Astrocyte (in vitro differentiated cells and primary cell): ENCODE measurements at regions not wholly inside any gene's neighbourhood (a gene's known extent, or its start where the extent isn't known, plus 50 kb on each side); places are given as distances from the start of the nearest gene placed in this dataset.

Experiments used
- DNase-seq: peaks from one replicate; pipeline ENCODE4 v3.0.0-alpha.2; 2010; ENCODE audit warnings: low read depth
- FAIRE-seq: peaks from 2 replicates; lab custom pipeline; 2011; peaks lifted over from hg19 to GRCh38; lab: Jason Lieb, UNC
- H2AFZ ChIP-seq: 2 replicates; pipeline ENCODE4 v1.6.0; 2012; ENCODE audit warnings: low read depth, low read length, inconsistent platforms
- H3K27ac ChIP-seq: 2 replicates; pipeline ENCODE4 v1.5.1; 2011; ENCODE audit warnings: low read depth, low read length, inconsistent platforms
- H3K27me3 ChIP-seq: 2 replicates; pipeline ENCODE4 v1.6.0; 2011; ENCODE audit warnings: low read length, inconsistent platforms; ENCODE audit not compliant: insufficient read depth
- H3K36me3 ChIP-seq: 2 replicates; pipeline ENCODE4 v1.5.1; 2011; ENCODE audit warnings: low read length, inconsistent platforms; ENCODE audit not compliant: insufficient read depth
- H3K4me1 ChIP-seq: 2 replicates; pipeline ENCODE4 v1.5.1; 2011; ENCODE audit warnings: low read length, inconsistent platforms; ENCODE audit not compliant: insufficient read depth
- H3K4me2 ChIP-seq: 2 replicates; pipeline ENCODE4 v1.6.0; 2012; ENCODE audit warnings: low read length, inconsistent platforms
- H3K4me3 ChIP-seq: 2 replicates; pipeline ENCODE4 v1.5.1; 2011; ENCODE audit warnings: low read depth, mild to moderate bottlenecking, low read length, inconsistent platforms; ENCODE audit not compliant: insufficient read depth
- H3K79me2 ChIP-seq: 2 replicates; pipeline ENCODE4 v1.6.0; 2012; ENCODE audit warnings: mild to moderate bottlenecking, low read length, inconsistent platforms; ENCODE audit not compliant: insufficient read depth
- H3K9ac ChIP-seq: 2 replicates; pipeline ENCODE4 v1.6.0; 2012; ENCODE audit warnings: mild to moderate bottlenecking, low read length, inconsistent platforms
- H3K9me3 ChIP-seq: 2 replicates; pipeline ENCODE4 v1.5.1; 2012; ENCODE audit warnings: low read depth, mild to moderate bottlenecking, low read length, inconsistent platforms; ENCODE audit not compliant: insufficient read depth
- H4K20me1 ChIP-seq: 2 replicates; pipeline ENCODE4 v1.6.0; 2012; ENCODE audit warnings: low read length, inconsistent platforms; ENCODE audit not compliant: insufficient read depth
- H3K27ac Mint-ChIP-seq: one replicate; pipeline ENCODE4 v1.8.0; 2021; ENCODE audit warnings: mild to moderate bottlenecking, mixed read lengths; ENCODE audit not compliant: unreplicated experiment
- H3K27me3 Mint-ChIP-seq: one replicate; pipeline ENCODE4 v1.8.0; 2021; ENCODE audit warnings: low read depth, mixed read lengths; ENCODE audit not compliant: unreplicated experiment
- H3K36me3 Mint-ChIP-seq: one replicate; pipeline ENCODE4 v1.8.0; 2021; ENCODE audit warnings: low read depth, mixed read lengths; ENCODE audit not compliant: unreplicated experiment
- H3K4me1 Mint-ChIP-seq: one replicate; pipeline ENCODE4 v1.8.0; 2021; ENCODE audit warnings: low read depth, mixed read lengths; ENCODE audit not compliant: unreplicated experiment
- H3K4me3 Mint-ChIP-seq: one replicate; pipeline ENCODE4 v1.8.0; 2021; ENCODE audit warnings: mild to moderate bottlenecking, moderate library complexity, mixed read lengths; ENCODE audit not compliant: unreplicated experiment
- H3K9me3 Mint-ChIP-seq: one replicate; pipeline ENCODE4 v1.8.0; 2021; ENCODE audit warnings: mild to moderate bottlenecking, mixed read lengths; ENCODE audit not compliant: unreplicated experiment
- EZH2 ChIP-seq: IDR thresholded peaks from 2 replicates; pipeline ENCODE4 v1.6.1; 2012; ENCODE audit warnings: mild to moderate bottlenecking, low read length, inconsistent platforms; ENCODE audit not compliant: insufficient read depth
- TF ChIP-seq, protein P1 (sequence below): IDR thresholded peaks from 2 replicates; pipeline ENCODE4 v1.5.1; 2011; ENCODE audit warnings: low read depth, mild to moderate bottlenecking, inconsistent platforms, low read length, moderate library complexity; ENCODE audit not compliant: insufficient read depth

DNA sequence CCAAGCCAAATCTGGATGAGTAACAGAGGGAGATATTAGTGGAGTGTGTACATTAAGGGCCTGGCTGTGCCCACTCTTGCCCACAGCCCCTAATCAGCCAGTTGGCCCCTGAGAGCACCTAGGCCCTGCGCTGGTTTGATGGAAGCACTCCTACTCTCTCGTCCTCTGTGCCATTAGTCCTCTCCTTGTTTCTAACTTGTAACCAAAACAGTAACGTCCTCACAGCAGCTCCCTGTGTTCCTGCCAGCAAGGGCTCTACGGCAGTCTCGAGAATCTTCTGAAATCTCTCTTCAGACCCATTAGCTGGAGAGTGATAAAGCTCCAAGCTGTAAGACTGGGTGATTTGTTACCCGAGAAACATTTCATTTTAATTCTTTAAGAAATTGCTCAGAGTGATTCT is 76.1 kb downstream of the LRRC30 start:
- no peaks in the 10 kb centered on the region for H3K9me3 ChIP-seq
- no peaks in the 10 kb centered on the region for H3K4me1 ChIP-seq
- no peak overlapping the region for H2AFZ ChIP-seq
- no peaks in the 10 kb centered on the region for H3K36me3 ChIP-seq
- H3K27ac ChIP-seq: no peak overlapping the region
- peaks cover 9% of the 10 kb centered on the region for H3K27me3 Mint-ChIP-seq
- no peak overlapping the region for H3K4me3 Mint-ChIP-seq
- no peak overlapping the region for H3K4me2 ChIP-seq
- no peak for TF ChIP-seq EZH2
- TF ChIP-seq, protein P1, sequence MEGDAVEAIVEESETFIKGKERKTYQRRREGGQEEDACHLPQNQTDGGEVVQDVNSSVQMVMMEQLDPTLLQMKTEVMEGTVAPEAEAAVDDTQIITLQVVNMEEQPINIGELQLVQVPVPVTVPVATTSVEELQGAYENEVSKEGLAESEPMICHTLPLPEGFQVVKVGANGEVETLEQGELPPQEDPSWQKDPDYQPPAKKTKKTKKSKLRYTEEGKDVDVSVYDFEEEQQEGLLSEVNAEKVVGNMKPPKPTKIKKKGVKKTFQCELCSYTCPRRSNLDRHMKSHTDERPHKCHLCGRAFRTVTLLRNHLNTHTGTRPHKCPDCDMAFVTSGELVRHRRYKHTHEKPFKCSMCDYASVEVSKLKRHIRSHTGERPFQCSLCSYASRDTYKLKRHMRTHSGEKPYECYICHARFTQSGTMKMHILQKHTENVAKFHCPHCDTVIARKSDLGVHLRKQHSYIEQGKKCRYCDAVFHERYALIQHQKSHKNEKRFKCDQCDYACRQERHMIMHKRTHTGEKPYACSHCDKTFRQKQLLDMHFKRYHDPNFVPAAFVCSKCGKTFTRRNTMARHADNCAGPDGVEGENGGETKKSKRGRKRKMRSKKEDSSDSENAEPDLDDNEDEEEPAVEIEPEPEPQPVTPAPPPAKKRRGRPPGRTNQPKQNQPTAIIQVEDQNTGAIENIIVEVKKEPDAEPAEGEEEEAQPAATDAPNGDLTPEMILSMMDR: no peak
- H3K27me3 ChIP-seq: no peaks in the 10 kb centered on the region
- no peak overlapping the region for H3K27ac Mint-ChIP-seq
- FAIRE-seq: no peak
- no peaks in the 10 kb centered on the region for H3K36me3 Mint-ChIP-seq
- peaks cover 5% of the 10 kb centered on the region for H3K9me3 Mint-ChIP-seq
- H3K9ac ChIP-seq: no peak overlapping the region
- no peaks in the 10 kb centered on the region for H4K20me1 ChIP-seq
- no peak overlapping the region for H3K4me3 ChIP-seq
- DNase-seq: no peak
- no peaks in the 10 kb centered on the region for H3K4me1 Mint-ChIP-seq
- H3K79me2 ChIP-seq: no peaks in the 10 kb centered on the region

DNA sequence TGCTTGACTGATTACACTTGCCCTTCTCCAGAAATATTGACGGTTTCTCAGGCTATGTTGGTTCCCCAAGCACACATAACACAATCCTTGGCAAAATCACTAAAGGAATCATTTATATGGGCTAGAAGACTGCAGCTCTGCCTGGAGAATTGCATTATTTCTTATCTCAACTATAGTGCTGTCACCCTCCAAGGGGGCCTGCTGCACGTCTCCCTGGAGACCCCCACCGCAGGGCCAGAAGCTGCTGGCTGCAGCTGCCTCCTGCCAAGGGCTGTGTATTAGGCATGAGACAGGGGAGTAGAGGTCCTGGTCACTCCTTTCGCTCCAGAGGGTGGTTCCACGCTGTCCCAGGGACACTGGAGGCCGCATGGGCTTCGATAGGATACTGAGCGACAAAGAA is 76.6 kb downstream of the LRRC30 start:
- H3K9me3 ChIP-seq: no peaks in the 10 kb centered on the region
- H3K9ac ChIP-seq: no peak overlapping the region
- H3K4me3 ChIP-seq: no peak overlapping the region
- H3K36me3 Mint-ChIP-seq: no peaks in the 10 kb centered on the region
- H2AFZ ChIP-seq: no peak overlapping the region
- H3K4me1 ChIP-seq: no peaks in the 10 kb centered on the region
- no peak overlapping the region for H3K27ac ChIP-seq
- H3K9me3 Mint-ChIP-seq: peaks cover 8% of the 10 kb centered on the region
- FAIRE-seq (no peak), DNase-seq (no peak)
- H4K20me1 ChIP-seq: no peaks in the 10 kb centered on the region
- H3K27me3 Mint-ChIP-seq: peaks cover 9% of the 10 kb centered on the region
- H3K4me1 Mint-ChIP-seq: no peaks in the 10 kb centered on the region
- no peaks in the 10 kb centered on the region for H3K36me3 ChIP-seq
- TF ChIP-seq EZH2: no peak
- TF ChIP-seq, protein P1: no peak
- no peak overlapping the region for H3K4me2 ChIP-seq
- H3K4me3 Mint-ChIP-seq: no peak overlapping the region
- no peaks in the 10 kb centered on the region for H3K79me2 ChIP-seq
- no peak overlapping the region for H3K27ac Mint-ChIP-seq
- no peaks in the 10 kb centered on the region for H3K27me3 ChIP-seq

DNA sequence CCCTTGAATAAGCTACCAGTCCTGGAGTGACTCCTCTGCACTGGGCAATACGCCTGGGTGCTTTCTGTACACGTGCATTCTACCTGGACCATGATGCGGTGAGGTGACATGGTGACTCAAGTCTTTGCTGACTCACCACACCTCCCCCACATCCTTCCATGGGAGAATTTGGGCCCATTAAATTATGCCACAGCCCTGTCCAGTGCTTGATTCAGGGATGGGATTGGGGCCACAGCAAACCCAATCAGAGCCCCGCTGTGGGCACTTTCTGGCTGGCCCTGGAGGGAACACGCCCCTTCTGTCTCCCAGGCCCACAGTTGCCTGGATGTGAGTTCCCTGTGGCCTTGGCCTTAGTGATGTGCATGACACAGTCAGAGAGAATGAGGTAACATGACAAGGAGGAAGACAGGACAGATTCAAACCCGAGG is 86.9 kb downstream of the LRRC30 start:
- Mint-ChIP-seq H3K4me1 (no peaks in the 10 kb centered on the region), H3K36me3 (no peaks in the 10 kb centered on the region), H3K4me3 (no peak overlapping the region), H3K9me3 (peaks cover 5% of the 10 kb centered on the region), H3K27me3 (peaks cover 8% of the 10 kb centered on the region), H3K27ac (no peak overlapping the region)
- no peak for DNase-seq
- H3K4me1 ChIP-seq: no peaks in the 10 kb centered on the region
- H3K27ac ChIP-seq: no peak overlapping the region
- no peak overlapping the region for H3K9ac ChIP-seq
- no peak overlapping the region for H3K4me3 ChIP-seq
- no peak overlapping the region for H2AFZ ChIP-seq
- H3K9me3 ChIP-seq: no peaks in the 10 kb centered on the region
- H3K27me3 ChIP-seq: no peaks in the 10 kb centered on the region
- no peak for FAIRE-seq
- no peak for TF ChIP-seq EZH2
- TF ChIP-seq, protein P1: no peak
- no peak overlapping the region for H3K4me2 ChIP-seq
- no peaks in the 10 kb centered on the region for H3K36me3 ChIP-seq
- H4K20me1 ChIP-seq: no peaks in the 10 kb centered on the region
- H3K79me2 ChIP-seq: no peaks in the 10 kb centered on the region
